ENCODE measurements at regions not wholly inside any gene's neighbourhood (a gene's known extent, or its start where the extent isn't known, plus 50 kb on each side); places are given as distances from the start of the nearest gene placed in this dataset.

DNA sequence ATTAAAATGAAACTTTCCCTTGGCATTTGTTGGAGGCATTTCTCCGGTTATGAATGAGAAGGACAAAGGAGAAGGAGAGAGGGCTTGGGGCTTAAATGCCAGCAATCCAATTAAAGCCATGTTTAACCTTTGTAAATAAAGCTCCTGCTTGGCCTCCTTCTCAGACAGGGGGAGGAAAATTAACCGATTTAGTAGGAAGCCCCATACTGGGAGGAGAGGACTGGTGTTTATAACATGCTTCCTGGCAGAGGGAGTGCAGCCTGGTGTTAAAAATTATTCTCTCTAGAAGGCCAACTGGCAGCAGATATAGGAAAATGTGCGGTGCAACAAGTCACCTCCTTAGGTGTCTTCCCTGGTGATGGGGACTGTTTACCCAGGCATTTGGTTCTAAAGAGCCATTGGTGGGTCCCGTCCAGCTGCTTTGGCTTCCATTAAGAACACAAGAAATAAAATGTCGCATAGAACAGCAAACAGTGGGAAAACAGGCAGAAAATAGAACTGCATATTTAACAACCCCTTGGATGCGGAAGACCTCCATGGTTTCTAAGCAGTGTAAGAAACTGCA lies 846.5 kb downstream of the TYW1 start:
- DNase-seq (ENCODE audit: low read depth), result no peak

DNA sequence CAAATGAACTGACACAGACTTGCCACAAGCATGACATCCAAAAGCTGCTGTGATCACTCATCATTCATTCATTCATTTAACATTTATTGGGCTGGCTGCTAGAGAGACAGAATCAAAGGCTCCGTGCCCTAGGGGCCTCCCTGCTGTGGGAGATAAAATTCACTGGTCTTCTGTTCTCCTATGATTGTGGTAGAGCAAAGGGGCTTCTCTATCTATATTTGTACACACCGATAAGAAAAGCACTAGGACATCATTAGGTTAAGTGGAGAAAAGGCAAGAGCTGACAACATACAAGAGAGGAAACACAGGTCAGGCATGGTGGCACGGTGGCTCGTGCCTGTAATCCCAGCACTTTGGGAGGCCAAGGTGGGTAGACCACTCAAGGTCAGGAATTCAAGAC lies 847.0 kb downstream of the TYW1 start:
- no peak for DNase-seq (ENCODE audit: low read depth)

DNA sequence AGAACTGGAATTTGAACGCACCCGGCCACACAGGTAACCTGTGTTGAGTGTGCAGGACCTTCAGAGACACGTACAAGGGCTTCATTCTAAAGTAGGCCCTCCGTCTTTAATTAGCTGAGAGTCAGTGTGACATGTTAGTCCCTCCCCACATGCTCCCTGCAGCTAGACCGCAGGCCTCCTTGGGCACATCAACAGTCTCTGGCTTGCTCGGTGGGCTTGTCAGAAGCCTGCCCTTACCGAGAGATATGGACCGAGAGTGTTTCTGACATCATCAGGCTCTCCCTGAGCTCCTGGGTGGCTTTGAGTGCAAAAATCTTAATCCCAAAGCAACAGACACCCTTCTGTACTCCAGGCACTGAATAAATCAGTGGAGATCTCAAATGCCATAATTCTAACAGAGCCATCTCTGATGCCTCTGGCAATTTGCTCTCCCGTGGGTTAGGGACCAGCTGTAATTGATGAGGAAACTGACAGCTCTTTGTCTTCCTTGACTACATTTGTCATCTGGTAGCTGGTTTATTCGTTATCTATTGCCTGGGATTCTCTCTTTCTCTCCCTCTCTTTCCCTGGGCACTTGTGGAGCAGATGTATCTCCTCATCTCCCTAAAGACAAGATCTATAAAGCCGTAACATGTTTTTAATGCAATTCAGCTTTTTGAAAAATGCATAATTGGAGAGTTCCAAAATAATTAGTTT lies 850.6 kb downstream of the TYW1 start:
- DNase-seq (ENCODE audit: low read depth), result no peak

DNA sequence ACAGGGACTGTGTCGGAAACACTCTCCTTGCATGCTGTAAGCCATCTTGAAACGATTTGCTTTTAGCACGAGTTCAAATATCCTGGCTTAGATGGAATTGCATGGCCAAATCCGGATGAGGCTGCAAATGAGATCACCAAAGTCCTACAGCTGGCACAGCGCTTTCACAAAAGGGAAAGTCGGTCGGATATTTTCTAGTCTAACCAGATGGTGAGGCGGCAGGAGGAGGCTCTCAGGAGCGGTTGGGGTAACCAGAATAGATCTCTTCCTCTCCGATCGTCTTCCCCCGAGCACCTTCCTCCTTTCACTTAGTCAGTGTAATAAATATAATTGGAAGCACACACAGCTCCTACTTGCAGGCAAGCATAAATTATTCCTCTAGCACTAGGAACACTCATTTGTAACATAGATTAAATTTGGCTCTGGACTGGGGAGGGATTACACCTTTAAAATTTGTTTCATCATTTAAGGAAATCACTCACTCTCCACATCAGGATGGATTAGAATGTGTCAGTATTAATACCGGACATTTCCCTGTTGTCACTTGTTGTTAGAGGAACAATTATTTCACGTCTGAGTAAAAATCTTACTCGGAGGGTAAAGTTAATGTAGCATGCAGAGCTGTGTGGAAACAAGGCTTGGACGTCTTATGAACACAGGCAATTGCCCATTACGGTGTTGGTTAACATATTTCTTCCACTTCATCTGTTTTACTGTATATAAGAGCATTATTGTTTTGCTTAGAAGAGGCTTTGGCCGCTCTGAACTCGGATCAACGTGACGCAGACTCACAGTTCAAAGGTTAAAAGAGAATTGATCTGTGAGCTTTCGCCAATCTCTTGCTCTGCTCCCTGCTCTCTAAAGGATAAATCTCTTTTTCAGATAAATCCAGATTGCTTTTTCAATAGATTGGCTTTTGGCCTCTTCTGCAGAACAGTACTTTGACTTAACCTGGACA lies 857.9 kb downstream of the TYW1 start:
- no peak for DNase-seq (ENCODE audit: low read depth)

DNA sequence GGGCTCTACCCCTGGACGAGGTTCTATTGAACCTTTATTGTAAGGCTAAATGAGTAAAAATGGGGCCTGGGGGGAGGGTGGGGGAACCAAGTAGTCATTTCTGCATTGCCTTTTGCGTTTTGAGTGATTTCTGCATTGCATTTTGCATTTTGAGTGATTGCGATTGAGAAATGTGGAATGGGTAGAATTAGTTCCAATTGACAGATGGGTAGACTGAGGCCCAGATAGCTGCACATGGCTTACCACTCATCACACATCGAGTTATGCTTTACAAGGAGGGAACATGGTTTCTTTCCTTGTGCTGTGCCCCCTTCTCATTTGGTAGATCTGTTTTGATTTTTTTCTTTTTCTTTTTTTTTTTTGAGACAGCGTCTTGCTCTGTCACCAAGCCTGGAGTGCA lies 858.7 kb downstream of the TYW1 start:
- DNase-seq (ENCODE audit: low read depth), result no peak

DNA sequence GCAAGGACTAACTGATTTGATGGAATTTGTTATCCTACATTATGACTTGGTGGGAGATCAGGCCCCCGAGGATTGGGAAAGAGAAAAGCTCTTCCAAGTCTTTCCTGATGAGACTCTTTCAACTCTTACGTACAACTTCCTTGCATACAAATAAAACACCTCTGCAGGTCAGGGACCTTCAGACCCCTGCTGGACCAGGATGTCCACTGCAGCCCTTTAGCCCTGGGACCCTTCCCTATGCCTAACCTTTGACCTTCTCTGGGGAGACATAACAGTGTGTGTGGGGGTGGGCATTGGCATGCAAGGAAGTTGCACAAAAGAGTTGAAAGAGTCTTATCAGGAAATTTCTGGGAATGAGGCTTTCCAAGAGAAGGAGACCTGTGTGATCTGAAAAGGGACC lies 859.4 kb downstream of the TYW1 start:
- no peak for DNase-seq (ENCODE audit: low read depth)

DNA sequence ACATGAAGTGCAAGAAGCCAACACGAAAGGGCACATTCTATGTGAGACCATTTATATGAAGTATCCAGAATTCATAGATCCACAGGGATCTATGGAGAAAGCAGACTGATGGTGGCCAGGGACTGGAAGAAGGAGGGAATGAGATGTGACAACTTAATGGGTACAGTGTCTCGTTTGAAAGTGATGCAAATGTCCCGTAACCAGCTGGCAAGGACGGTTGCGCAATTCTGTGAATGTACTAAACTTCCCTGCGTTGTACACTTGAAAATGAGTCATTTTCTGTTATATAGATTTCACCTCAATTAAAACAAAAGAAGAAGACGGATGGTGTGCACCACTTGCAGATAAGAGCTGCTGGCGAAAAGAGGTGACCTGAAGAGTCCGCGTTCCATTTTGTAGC lies 861.1 kb downstream of the TYW1 start:
- DNase-seq (ENCODE audit: low read depth), result no peak

DNA sequence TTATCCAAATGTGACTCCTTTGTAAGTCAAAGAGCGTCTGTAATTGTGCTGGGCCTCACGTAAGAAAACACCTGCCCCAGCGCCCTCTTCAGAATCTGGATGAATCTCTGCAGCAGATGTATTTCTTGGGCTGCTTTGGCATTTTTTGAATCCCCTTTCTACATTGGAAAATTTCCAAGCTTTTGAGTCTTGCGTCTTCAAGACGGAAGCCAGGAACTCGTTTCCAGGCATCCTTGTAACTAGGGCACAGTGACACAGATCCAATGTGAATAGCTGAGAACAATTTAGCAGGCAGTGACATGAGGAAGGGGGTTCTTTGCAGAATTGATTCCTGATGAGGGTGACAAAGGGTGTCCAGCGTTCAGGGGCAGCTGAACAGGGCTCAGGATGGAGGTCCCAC lies 862.3 kb downstream of the TYW1 start:
- no peak for DNase-seq (ENCODE audit: low read depth)

DNA sequence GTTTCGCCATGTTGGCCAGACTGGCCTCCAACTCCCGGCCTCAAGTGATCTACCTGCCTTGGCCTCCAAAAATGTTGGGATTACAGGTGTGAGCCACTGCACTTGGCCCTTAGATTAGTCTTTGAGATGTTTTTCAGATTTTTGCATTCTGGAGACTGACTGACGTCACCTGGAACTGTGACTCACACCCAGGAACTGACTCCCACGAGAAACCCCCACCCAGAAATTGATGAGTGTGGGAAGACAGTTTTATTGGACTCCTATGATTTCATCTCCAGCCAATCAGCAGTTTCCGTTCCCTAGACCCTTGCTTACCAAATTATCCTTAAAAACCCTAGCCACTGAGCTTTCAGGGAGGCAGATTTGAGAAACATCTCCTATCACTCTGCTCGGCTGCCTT lies 867.3 kb downstream of the TYW1 start:
- no peak for DNase-seq (ENCODE audit: low read depth)

DNA sequence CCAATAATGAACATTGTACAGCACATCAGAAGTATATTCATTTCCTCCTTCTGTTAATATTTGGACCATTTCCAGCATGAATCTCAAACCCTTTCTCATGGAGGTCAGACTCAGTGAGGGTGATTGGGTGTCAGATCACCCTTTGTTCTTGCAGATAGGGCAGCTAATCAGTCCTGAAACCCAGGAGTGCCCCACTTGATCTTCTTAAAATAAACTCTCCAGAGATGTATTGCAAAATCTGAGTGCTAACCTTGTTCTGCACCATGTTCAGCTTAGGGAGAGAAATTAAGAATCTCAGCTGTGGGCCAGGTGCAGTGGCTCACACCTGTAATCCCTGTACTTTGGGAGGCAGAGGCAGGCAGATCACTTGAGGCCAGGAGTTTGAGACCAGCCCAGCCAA lies 869.4 kb downstream of the TYW1 start:
- DNase-seq (ENCODE audit: low read depth), result no peak

DNA sequence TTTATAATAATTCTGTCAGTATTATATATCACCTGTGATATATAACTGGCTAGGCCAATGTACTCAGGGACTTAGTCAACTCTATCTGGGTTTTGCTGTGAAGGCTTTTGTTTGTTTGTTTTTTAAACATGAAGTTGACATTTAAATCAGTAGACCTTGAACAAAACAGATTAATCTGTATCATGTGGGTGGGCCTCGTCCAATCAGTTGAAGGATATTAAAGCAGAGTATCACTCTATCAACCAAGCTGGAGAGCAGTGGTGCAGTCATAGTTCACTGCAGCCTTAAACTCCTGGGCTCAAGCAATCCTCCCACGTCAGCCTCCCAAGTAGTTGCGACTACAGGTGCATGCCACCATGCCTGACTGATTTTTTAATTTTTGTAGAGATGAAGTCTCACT lies 870.2 kb downstream of the TYW1 start:
- DNase-seq (ENCODE audit: low read depth), result no peak

DNA sequence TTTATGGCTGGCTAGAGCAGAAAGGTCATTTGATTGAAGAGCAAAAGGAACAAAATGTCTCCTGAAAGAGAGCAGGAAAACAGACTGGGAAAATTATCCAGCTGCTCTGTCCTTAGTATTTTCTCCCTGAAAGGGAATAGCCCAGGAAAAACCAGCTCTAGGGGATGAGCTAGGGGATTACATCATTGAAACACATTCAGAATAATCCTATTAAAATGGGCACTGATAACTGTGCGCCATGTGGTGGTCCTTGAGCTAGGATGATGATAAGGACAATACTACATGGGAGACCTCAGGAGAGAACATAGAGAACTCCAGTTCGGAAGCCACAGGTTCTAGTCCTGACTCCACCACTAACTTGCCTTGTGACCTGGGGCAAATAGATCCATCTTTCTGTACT lies 873.8 kb downstream of the TYW1 start:
- DNase-seq (ENCODE audit: low read depth), result no peak

DNA sequence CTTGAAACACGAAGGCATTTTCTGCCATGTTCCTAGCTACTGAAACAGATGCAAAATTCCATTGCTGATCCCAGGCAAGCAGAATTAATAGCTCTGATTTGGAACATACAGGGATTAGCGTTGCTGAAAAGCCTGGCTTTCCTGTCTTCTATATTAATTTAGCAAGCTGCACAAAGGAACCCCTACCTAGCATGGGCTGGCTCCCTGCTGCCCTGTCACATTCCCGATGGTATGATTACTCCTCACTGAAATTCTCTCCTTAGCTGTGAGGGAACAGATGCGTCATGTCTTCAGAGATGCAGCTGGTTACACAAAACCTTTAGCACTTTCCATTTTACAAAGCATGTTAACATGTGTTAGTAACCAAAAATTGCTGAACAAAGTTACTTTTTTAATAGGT lies 878.9 kb downstream of the TYW1 start:
- no peak for DNase-seq (ENCODE audit: low read depth)

DNA sequence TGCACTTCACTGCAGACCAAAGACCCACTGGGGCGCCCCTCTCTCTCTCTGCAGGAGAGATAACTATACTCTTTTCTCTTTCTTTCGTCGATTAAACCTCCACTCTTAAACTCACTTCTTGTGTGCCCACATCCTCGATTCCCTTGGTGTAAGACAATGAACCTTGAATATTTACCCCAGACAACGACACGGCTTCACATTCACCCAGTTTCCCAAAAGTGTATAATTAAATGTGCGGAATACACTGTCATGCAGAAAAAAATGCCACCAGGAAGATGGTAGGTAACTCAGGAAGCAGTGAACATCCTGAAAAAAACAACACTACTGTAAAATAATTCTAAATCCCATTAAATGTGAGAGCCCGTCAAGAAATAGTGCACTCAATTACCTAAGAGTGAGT lies 882.2 kb downstream of the TYW1 start:
- no peak for DNase-seq (ENCODE audit: low read depth)

DNA sequence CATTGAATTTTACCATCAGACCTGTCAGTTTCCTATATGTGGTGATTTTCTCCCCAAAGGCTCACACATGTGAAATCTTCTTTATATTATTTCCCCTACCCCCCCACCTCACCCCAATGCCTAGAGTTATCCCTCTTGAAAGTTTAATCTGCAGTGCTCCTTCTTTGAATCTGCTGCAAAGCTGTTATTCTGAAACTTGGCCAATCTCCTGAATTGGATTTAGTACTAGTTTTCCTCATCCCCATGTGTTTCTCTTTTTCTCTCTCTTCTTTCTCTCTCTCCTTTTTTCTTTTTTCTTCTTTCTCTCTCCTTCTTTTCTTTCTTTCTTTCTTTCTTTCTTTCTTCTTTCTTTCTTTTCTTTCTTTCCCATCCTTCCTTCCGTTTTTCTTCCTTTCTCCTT lies 886.2 kb downstream of the TYW1 start:
- no peak for DNase-seq (ENCODE audit: low read depth)

DNA sequence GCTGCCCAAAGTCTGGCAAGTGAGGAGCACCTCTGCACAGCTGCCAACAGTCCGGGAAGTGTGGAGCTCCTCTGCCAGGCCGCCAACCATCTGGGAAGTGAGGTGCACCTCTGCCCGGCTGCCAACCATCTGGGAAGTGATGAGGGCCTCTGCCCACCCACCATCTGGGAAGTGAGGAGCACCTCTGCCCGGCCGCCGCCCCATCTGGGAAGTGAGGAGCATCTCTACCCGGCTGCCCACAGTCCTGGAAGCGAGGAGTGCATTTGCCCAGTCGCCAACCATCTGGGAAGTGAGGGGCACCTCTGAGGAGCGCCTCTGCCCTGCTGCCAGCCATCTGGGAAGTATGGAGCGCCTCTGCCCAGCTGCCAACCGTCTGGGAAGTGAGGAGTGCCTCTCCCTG lies 893.7 kb downstream of the TYW1 start:
- DNase-seq (ENCODE audit: low read depth), result no peak

DNA sequence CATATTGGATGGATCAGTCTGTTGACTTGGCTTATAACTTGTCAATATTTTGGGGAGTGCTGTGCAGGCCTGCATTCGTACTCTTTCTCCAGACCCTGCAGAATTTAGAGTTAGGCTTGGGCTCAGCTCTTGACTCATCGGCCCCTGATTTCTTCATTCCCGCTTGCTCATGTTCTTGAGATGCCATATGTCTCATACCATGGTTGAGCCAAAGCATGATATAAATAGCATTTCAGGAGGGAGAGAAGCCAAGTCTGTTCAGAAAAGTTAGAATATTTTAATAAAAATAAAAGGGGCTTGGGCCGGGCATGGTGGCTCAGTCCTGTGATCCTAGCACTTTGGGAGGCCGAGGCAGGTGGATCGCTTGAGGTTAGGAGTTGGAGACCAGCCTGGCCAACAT lies 898.1 kb downstream of the TYW1 start:
- DNase-seq (ENCODE audit: low read depth), result no peak

DNA sequence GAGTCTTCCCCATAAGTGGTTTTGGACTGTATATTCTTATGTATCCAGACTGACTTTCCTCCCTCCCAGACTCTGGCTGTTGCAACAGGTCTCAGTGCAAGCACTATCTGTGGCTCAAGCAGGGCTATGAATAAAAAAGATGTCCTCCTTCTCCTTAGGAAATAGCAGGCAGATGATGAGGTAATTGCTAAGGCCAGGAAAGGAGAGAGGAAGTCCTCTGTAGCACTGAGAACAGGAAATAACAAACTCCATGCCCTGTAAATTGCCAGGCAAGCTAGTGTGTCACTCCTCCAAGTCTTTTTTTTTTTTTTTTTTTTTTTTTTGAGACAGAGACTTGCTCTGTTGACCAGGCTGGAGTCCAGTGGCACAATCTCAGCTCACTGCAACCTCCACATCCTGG lies 900.1 kb downstream of the TYW1 start:
- no peak for DNase-seq (ENCODE audit: low read depth)

DNA sequence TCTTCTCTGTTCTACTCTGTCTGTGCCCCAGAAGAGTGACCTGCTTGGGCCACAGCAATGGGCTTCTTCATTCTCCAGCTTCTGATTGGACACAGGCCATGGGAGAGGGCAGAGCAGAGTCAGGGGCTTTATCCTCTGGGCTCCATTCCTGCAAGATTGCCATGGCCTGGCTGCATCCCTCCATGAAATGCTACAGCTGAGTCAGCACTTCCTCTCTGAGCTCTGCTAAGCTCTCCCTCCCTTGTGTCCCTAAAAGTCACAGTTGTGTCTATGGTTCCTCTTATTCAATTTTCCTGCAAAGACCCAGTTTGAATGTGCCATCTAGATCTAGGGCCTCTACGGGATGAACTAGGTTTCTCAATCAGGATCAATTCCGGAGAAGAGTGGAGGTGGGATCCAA lies 903.8 kb downstream of the TYW1 start:
- no peak for DNase-seq (ENCODE audit: low read depth)

DNA sequence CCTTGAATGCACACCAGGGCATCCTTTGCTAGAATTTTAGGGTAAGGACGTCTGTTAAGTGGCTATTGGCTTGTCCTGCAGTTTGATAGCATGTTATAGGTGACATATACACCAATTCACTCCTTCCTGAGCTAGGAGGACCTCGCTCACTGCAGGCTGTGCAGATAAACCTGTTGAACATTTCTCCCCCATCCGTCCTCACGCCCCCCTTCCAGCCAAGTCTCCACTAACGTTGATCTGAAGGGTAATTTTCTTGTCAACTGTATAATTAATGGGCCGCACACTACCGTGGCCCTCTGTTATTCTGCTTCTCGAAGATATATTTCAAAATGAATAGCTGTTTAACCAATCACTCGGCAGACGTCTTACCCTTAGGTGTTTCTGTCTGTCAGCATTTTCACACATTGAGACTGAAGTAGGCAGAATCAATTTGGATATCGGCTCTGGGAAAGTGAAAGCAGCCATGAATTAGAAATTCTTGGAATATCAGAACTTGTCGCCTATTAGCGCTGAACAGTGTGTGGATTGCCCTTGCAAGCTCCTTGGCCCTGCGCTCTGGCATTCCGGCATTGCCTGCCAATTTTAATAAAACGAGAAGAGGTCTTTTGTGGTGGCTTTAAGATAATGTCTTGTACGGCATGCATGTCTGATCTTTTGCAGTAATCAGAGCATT lies 905.3 kb downstream of the TYW1 start:
- DNase-seq (ENCODE audit: low read depth), result no peak

DNA sequence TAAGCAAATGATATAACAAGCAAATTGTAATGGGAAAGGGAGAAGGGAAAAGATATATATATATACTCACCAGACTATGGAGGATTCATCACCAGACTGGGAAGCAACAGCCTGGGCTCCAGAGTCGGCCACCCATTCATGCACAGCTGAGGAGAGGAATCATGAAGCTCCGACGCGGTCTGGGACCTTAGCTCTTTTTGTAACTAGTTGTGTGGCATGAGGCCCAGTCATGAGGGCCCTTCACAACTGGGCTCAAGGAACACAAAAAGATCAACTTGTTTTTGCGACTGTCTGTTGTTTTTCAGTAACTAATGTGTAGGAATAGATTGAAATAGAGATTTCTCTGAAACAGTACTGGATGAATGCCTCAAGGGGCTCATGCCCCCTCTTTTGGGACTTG lies 911.2 kb downstream of the TYW1 start:
- DNase-seq (ENCODE audit: low read depth), result no peak

DNA sequence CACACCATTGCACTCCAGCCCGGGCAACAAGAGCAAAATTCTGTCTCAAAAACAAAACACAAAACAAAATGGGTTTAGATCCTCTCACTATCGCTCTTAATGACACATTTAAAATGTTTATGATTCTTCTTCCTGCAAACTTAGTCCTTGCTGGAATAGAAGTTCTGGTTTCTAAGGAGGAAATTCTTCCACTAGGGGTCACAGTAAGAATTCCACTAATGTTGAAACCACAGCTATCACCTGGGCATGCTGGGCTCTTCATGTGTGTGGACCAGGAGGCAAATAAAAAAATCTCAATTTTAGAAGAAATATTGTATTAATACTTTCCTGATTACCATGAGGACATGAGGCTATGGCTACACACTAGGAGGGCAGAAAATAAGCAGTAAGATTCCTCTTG lies 915.8 kb downstream of the TYW1 start:
- DNase-seq (ENCODE audit: low read depth), result no peak

DNA sequence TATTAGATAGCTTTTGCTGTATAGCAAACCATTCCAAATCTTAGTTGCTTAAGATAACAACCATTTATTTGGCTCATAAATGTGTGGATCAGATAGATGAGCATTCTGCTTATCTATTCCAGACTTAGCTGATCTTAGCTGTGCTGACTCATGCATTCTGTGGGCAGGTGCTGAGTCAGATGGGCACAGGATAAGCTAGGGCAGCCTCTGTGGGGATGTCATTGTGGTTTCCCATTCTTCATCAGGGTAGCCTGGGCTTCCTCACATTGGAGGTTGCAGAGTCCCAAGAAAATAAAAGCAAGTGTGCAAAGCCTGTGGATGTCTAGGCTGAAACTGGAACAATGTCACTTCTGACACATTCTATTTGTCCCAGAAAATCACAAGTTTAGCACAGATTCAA lies 917.0 kb downstream of the TYW1 start:
- no peak for DNase-seq (ENCODE audit: low read depth)
